ENCODE measurements at regions not wholly inside any gene's neighbourhood (a gene's known extent, or its start where the extent isn't known, plus 50 kb on each side); places are given as distances from the start of the nearest gene placed in this dataset.

GRCh38 chr21:27795418-27795817 is 828.5 kb upstream of the ADAMTS5 start:
- no peak for DNase-seq (ENCODE audit: low spot score in 2 of 2)
- TF ChIP-seq POLR2A (IDR thresholded peaks at IDR 0.05) (no peak), CTCF (IDR thresholded peaks at IDR 0.05) (no peak), POLR2AphosphoS5 (IDR thresholded peaks at IDR 0.05) (no peak), EP300 (IDR thresholded peaks at IDR 0.05) (no peak)
- H3K4me3 ChIP-seq: no peak overlapping the region
- no peaks in the 10 kb centered on the region for H3K27me3 ChIP-seq
- WGBS: 58% methylated on average over 2 of the region's 2 CpGs
- H3K4me1 ChIP-seq: no peaks in the 10 kb centered on the region
- H3K9me3 ChIP-seq: no peaks in the 10 kb centered on the region
- no peak overlapping the region for H3K27ac ChIP-seq
- no peaks in the 10 kb centered on the region for H3K36me3 ChIP-seq

GRCh38 chr21:27793901-27794300 is 827.0 kb upstream of the ADAMTS5 start:
- WGBS: 0% methylated on average over 1 of the region's 1 CpG
- TF ChIP-seq EP300 (IDR thresholded peaks at IDR 0.05) (no peak), CTCF (IDR thresholded peaks at IDR 0.05) (no peak), POLR2A (IDR thresholded peaks at IDR 0.05) (no peak), POLR2AphosphoS5 (IDR thresholded peaks at IDR 0.05) (no peak)
- H3K9me3 ChIP-seq: no peaks in the 10 kb centered on the region
- no peak for DNase-seq (ENCODE audit: low spot score in 2 of 2)
- no peaks in the 10 kb centered on the region for H3K4me1 ChIP-seq
- H3K27ac ChIP-seq: no peak overlapping the region
- H3K36me3 ChIP-seq: no peaks in the 10 kb centered on the region
- H3K27me3 ChIP-seq: no peaks in the 10 kb centered on the region
- H3K4me3 ChIP-seq: no peak overlapping the region

GRCh38 chr21:27787046-27787445 is 820.2 kb upstream of the ADAMTS5 start:
- DNase-seq (ENCODE audit: low spot score in 2 of 2): no peak
- no peaks in the 10 kb centered on the region for H3K27me3 ChIP-seq
- no peaks in the 10 kb centered on the region for H3K9me3 ChIP-seq
- no peaks in the 10 kb centered on the region for H3K36me3 ChIP-seq
- H3K4me1 ChIP-seq: no peaks in the 10 kb centered on the region
- no peak overlapping the region for H3K4me3 ChIP-seq
- no peak for TF ChIP-seq CTCF (IDR thresholded peaks at IDR 0.05)
- no peak for TF ChIP-seq EP300 (IDR thresholded peaks at IDR 0.05)
- TF ChIP-seq POLR2AphosphoS5 (IDR thresholded peaks at IDR 0.05): no peak
- no peak overlapping the region for H3K27ac ChIP-seq

- H3K27ac ChIP-seq: no peak overlapping the region
- H3K9me3 ChIP-seq: no peaks in the 10 kb centered on the region
- no peak overlapping the region for H3K4me3 ChIP-seq
- 95% methylated on average over 2 of the region's 2 CpGs for WGBS
- H3K4me1 ChIP-seq: no peaks in the 10 kb centered on the region
- no peak for DNase-seq (ENCODE audit: low spot score in 2 of 2)
- H3K36me3 ChIP-seq: no peaks in the 10 kb centered on the region
- H3K27me3 ChIP-seq: no peaks in the 10 kb centered on the region
- TF ChIP-seq POLR2A (IDR thresholded peaks at IDR 0.05) (no peak), EP300 (IDR thresholded peaks at IDR 0.05) (no peak), POLR2AphosphoS5 (IDR thresholded peaks at IDR 0.05) (no peak), CTCF (IDR thresholded peaks at IDR 0.05) (no peak)
Observed at GRCh38 chr21:27779606-27780005, 812.7 kb upstream of the ADAMTS5 start.

- no peak overlapping the region for H3K27ac ChIP-seq
- TF ChIP-seq POLR2A (IDR thresholded peaks at IDR 0.05) (no peak), EP300 (IDR thresholded peaks at IDR 0.05) (no peak), POLR2AphosphoS5 (IDR thresholded peaks at IDR 0.05) (no peak), CTCF (IDR thresholded peaks at IDR 0.05) (no peak)
- H3K9me3 ChIP-seq: no peaks in the 10 kb centered on the region
- WGBS: 45% methylated on average over 6 of the region's 9 CpGs
- DNase-seq (ENCODE audit: low spot score in 2 of 2): no peak
- no peaks in the 10 kb centered on the region for H3K27me3 ChIP-seq
- H3K4me1 ChIP-seq: no peaks in the 10 kb centered on the region
- H3K36me3 ChIP-seq: no peaks in the 10 kb centered on the region
- no peak overlapping the region for H3K4me3 ChIP-seq
Observed at GRCh38 chr21:27776925-27777553, 810.2 kb upstream of the ADAMTS5 start.

Data from suprapubic skin (tissue), 4 donors.